Ishikawa (cell line): ENCODE measurements at regions not wholly inside any gene's neighbourhood (a gene's known extent, or its start where the extent isn't known, plus 50 kb on each side); places are given as distances from the start of the nearest gene placed in this dataset.

Source experiments
- CEBPB ChIP-seq: IDR thresholded peaks from 2 replicates; pipeline ENCODE4 v1.6.1; 2012
- CREB1 ChIP-seq: IDR thresholded peaks from 2 replicates; pipeline ENCODE4 v1.6.1; 2012; ENCODE audit warnings: low read depth
- EGR1 ChIP-seq: IDR thresholded peaks from 2 replicates; pipeline ENCODE4 v1.6.1; 2012
- EP300 ChIP-seq: IDR thresholded peaks from 2 replicates; pipeline ENCODE4 v1.6.1; 2012; ENCODE audit warnings: borderline replicate concordance
- FOXM1 ChIP-seq: IDR thresholded peaks from 2 replicates; pipeline ENCODE4 v1.6.1; 2012; ENCODE audit warnings: low read depth, borderline replicate concordance
- NFIC ChIP-seq: IDR thresholded peaks from 2 replicates; pipeline ENCODE4 v1.6.1; 2012
- RAD21 ChIP-seq: IDR thresholded peaks from 2 replicates; pipeline ENCODE4 v1.6.1; 2012; ENCODE audit warnings: low read depth
- TAF1 ChIP-seq: IDR thresholded peaks from 2 replicates; pipeline ENCODE4 v1.6.1; 2012; ENCODE audit warnings: low read depth, mild to moderate bottlenecking
- TCF12 ChIP-seq: IDR thresholded peaks from 2 replicates; pipeline ENCODE4 v1.6.1; 2012; ENCODE audit warnings: low read depth
- TEAD4 ChIP-seq: IDR thresholded peaks from 2 replicates; pipeline ENCODE4 v1.6.1; 2012
- YY1 ChIP-seq: IDR thresholded peaks from 2 replicates; pipeline ENCODE4 v1.6.1; 2012; ENCODE audit warnings: low read depth
- ZBTB7A ChIP-seq: IDR thresholded peaks from 2 replicates; pipeline ENCODE4 v1.6.1; 2012; ENCODE audit warnings: low read depth
- TF ChIP-seq, protein P1 (sequence below): IDR thresholded peaks from 2 replicates; pipeline ENCODE4 v1.6.1; 2012; ENCODE audit warnings: low read depth, mild to moderate bottlenecking
- TF ChIP-seq, protein P2 (sequence below): IDR thresholded peaks from 2 replicates; pipeline ENCODE4 v1.6.1; 2012
- TF ChIP-seq, protein P3 (sequence below): IDR thresholded peaks from 2 replicates; pipeline ENCODE4 v1.6.1; 2012

DNA sequence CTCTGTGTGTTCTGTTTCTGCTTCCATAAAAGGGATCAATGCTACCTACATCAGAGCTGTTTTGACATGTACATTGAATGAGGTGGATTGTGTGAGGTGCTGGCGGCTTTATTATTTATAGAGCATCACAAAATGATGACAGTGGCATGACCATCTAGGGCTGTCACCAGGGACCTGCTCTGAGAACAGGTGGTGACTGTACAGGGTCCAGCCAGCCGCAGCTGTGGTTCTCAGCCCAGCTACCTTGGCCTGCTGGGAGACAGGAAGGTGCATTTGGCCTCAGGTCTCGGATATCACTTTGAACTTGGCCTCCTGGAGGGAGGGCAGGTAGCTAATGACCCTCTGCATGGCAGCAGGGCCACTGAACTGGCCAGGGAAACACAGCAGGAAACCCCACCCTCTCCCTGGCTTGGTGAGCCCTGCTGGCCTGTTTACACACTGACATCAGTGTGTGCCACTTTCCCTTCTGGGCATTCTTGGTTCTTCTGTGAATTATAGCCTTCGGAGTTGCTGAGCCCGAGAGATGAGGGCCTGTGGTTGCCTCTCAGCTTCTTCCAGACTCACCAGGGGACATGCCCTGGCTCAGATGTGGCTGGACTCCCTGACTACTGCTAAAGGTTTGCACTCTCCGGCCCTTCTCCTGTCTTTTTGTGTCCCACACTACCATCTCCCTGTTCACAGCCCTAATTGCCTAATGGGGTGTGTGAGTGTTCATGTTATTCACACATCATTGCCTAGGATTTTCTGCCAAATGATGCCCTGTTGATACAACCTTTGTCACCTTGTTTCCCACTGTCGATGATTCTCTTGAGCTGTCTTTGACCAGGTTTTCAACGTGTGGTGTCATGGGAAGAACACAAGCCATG lies 109.2 kb upstream of the RAB12 start:
- TF ChIP-seq CREB1 (no peak), CEBPB (no peak), TCF12 (no peak), ZBTB7A (no peak), FOXM1 (no peak), TEAD4 (no peak), TAF1 (no peak), EP300 (no peak), EGR1 (no peak), NFIC (no peak), YY1 (no peak), RAD21 (no peak)
- TF ChIP-seq, protein P1, sequence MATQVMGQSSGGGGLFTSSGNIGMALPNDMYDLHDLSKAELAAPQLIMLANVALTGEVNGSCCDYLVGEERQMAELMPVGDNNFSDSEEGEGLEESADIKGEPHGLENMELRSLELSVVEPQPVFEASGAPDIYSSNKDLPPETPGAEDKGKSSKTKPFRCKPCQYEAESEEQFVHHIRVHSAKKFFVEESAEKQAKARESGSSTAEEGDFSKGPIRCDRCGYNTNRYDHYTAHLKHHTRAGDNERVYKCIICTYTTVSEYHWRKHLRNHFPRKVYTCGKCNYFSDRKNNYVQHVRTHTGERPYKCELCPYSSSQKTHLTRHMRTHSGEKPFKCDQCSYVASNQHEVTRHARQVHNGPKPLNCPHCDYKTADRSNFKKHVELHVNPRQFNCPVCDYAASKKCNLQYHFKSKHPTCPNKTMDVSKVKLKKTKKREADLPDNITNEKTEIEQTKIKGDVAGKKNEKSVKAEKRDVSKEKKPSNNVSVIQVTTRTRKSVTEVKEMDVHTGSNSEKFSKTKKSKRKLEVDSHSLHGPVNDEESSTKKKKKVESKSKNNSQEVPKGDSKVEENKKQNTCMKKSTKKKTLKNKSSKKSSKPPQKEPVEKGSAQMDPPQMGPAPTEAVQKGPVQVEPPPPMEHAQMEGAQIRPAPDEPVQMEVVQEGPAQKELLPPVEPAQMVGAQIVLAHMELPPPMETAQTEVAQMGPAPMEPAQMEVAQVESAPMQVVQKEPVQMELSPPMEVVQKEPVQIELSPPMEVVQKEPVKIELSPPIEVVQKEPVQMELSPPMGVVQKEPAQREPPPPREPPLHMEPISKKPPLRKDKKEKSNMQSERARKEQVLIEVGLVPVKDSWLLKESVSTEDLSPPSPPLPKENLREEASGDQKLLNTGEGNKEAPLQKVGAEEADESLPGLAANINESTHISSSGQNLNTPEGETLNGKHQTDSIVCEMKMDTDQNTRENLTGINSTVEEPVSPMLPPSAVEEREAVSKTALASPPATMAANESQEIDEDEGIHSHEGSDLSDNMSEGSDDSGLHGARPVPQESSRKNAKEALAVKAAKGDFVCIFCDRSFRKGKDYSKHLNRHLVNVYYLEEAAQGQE = no peak
- TF ChIP-seq, protein P2, sequence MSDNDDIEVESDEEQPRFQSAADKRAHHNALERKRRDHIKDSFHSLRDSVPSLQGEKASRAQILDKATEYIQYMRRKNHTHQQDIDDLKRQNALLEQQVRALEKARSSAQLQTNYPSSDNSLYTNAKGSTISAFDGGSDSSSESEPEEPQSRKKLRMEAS = no peak
- TF ChIP-seq, protein P3, sequence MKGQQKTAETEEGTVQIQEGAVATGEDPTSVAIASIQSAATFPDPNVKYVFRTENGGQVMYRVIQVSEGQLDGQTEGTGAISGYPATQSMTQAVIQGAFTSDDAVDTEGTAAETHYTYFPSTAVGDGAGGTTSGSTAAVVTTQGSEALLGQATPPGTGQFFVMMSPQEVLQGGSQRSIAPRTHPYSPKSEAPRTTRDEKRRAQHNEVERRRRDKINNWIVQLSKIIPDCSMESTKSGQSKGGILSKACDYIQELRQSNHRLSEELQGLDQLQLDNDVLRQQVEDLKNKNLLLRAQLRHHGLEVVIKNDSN = no peak

DNA sequence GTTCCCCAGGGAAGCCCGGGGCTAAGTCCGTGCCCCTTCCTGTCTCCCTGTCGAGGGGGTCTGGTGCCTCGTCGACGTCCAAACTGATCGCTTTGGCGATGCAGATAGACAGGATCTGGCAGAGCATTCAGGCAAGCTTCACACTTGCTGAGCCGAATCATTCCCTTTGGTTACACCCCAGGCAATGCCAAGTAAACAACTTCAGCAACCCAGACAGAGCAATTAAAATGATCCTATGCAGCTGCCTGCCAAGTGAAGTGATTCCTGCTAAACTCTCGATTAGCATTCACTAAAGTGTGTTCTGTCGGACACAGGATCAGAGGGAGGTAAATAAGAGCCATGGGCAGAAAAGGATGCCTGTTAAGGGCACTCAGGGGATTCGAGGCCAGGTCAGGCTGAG lies 108.2 kb upstream of the RAB12 start:
- TF ChIP-seq ZBTB7A = no peak
- TF ChIP-seq EGR1 = no peak
- TF ChIP-seq, protein P2 = no peak
- TF ChIP-seq, protein P1 = no peak
- no peak for TF ChIP-seq YY1
- no peak for TF ChIP-seq TCF12
- no peak for TF ChIP-seq CREB1
- TF ChIP-seq, protein P3 = no peak
- TF ChIP-seq EP300 = no peak
- TF ChIP-seq NFIC = no peak
- TF ChIP-seq CEBPB = no peak
- no peak for TF ChIP-seq TEAD4
- no peak for TF ChIP-seq TAF1
- no peak for TF ChIP-seq RAD21
- TF ChIP-seq FOXM1 = no peak

DNA sequence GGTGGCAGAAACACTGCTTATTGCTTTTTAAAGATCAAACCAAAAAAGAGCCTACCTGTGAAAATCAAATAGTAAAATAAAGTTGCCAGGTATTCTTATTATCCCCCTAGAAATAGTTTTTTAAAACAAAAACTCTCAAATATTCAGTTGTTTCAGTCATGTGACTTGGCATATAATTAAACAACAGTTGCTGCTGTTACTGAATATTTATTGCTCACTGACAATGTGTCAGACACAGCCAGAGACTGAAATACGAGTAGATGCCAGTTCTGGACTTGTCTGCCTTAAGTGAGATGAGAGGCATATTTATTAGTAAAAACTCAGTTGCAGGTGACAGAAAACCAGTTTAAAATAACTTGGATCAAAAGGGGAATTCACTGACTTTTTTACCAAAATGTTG lies 106.0 kb upstream of the RAB12 start:
- TF ChIP-seq EGR1 (no peak), FOXM1 (no peak), TAF1 (no peak), EP300 (no peak), ZBTB7A (no peak), TCF12 (no peak), CREB1 (no peak), RAD21 (no peak), TEAD4 (no peak)
- TF ChIP-seq, protein P2 = no peak
- TF ChIP-seq, protein P1 = no peak
- TF ChIP-seq, protein P3 = no peak

DNA sequence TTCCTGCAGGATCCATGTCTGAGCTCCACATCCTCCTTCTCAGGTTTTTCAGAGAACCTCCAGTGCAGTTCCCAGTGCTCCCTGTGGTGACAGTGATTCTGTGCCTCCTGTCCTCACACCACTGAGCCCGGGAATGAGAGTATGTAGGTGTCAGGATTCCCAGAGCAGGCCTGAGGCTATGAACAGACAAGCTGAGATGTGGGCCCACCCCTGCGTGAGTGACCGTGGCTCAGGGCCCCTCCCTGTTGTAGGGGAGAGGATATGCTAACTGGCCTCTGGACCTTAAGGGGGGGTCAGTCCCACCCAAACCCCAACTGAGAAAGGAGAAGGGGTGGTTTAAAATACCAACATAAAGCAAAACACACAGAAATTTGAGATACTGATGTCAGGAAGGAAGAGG lies 104.8 kb upstream of the RAB12 start:
- TF ChIP-seq, protein P2 = no peak
- TF ChIP-seq YY1 = no peak
